ENCODE measurements at regions not wholly inside any gene's neighbourhood (a gene's known extent, or its start where the extent isn't known, plus 50 kb on each side); places are given as distances from the start of the nearest gene placed in this dataset.
"Not testable (repeated sequence)": the region's sequence is repeated elsewhere in the genome, so short reads cannot be mapped to it uniquely, and the experiment has no call there.

- ATAC-seq; H2AFZ ChIP-seq (ENCODE audit: low read length); FAIRE-seq; H3K36me3 ChIP-seq (replicated peaks in 1 of 2; ENCODE audit: control insufficient read depth in 1 of 2, insufficient read depth in 2 of 2, low read length in 2 of 2); in situ Hi-C loops (cut with HindIII; ENCODE audit: extremely low pct_ligation_motif_present, low pct_unique_long_range_greater_than_20kb); H3K4me1 ChIP-seq (ENCODE audit: insufficient read depth, low read length); H3K27ac ChIP-seq (ENCODE audit: extremely low read length, insufficient read depth, low read length); H4K20me1 ChIP-seq (ENCODE audit: insufficient read depth, low read length); H3K9me3 ChIP-seq (ENCODE audit: low read length); H3K4me2 ChIP-seq (ENCODE audit: low read depth, low read length); DNase-seq (ENCODE audit: low spot score); POLR2A ChIA-PET; CTCF ChIA-PET (ENCODE audit: low intra/inter-chr PET ratio, low total read pairs); intact Hi-C loops (cut with micrococcal nuclease; ENCODE audit: unreplicated experiment); H3K9ac ChIP-seq (ENCODE audit: insufficient read depth, low read depth, low read length); BruUV-seq (replicated peaks); H3K4me3 ChIP-seq (replicated peaks in 1 of 3; ENCODE audit: insufficient read depth in 1 of 3, low read depth in 2 of 3, low read length in 3 of 3); H3K27me3 ChIP-seq (ENCODE audit: control insufficient read depth in 1 of 2, insufficient read depth in 2 of 2, low read length in 2 of 2); H3K79me2 ChIP-seq (ENCODE audit: insufficient read depth, low read length): not testable (repeated sequence)
- whole genome bisulfite sequencing (ENCODE audit: low lambda C conversion rate) = 21% methylated on average over 7 of the region's 7 CpGs
Measured at GRCh38 chr7:110472419-110472818, 618.5 kb upstream of the LRRN3 start.

GRCh38 chr7:110480964-110481363, 610.0 kb upstream of the LRRN3 start:
- Histone ChIP-seq H3K9ac (ENCODE audit: insufficient read depth, low read depth, low read length) (no peak overlapping the region), H3K27ac (ENCODE audit: extremely low read length, insufficient read depth, low read length) (no peak overlapping the region), H4K20me1 (ENCODE audit: insufficient read depth, low read length) (no peaks in the 10 kb centered on the region), H3K27me3 (ENCODE audit: control insufficient read depth in 1 of 2, insufficient read depth in 2 of 2, low read length in 2 of 2) (no peaks in the 10 kb centered on the region), H3K4me1 (ENCODE audit: insufficient read depth, low read length) (no peaks in the 10 kb centered on the region), H3K4me2 (ENCODE audit: low read depth, low read length) (no peak overlapping the region), H3K79me2 (ENCODE audit: insufficient read depth, low read length) (no peaks in the 10 kb centered on the region), H3K9me3 (ENCODE audit: low read length) (peaks cover 35% of the 10 kb centered on the region), H2AFZ (ENCODE audit: low read length) (no peak overlapping the region), H3K4me3 (replicated peaks in 1 of 3; ENCODE audit: insufficient read depth in 1 of 3, low read depth in 2 of 3, low read length in 3 of 3) (no peak overlapping the region), H3K36me3 (replicated peaks in 1 of 2; ENCODE audit: control insufficient read depth in 1 of 2, insufficient read depth in 2 of 2, low read length in 2 of 2) (no peaks in the 10 kb centered on the region)
- in situ Hi-C loops (cut with HindIII; ENCODE audit: extremely low pct_ligation_motif_present, low pct_unique_long_range_greater_than_20kb) (no loop called here), intact Hi-C loops (cut with micrococcal nuclease; ENCODE audit: unreplicated experiment) (no loop called here)
- ATAC-seq = no peak
- no peak for DNase-seq (ENCODE audit: low spot score)
- ChIA-PET POLR2A (no interaction called here), CTCF (ENCODE audit: low intra/inter-chr PET ratio, low total read pairs) (no interaction called here)
- BruUV-seq (replicated peaks) = no TSS peak
- FAIRE-seq = no peak
- 0% methylated on average over 1 of the region's 2 CpGs for WGBS (ENCODE audit: low lambda C conversion rate)
- TF ChIP-seq STAT6 (CRISPR knock-in tag; IDR thresholded peaks at IDR 0.05; ENCODE audit: borderline replicate concordance) (no peak), AKNA (CRISPR knock-in tag; IDR thresholded peaks at IDR 0.05; ENCODE audit: borderline replicate concordance) (no peak), THAP7 (CRISPR knock-in tag; IDR thresholded peaks at IDR 0.05) (no peak), SKIL (CRISPR knock-in tag; IDR thresholded peaks at IDR 0.05; ENCODE audit: borderline replicate concordance) (no peak), ZNF792 (CRISPR knock-in tag; IDR thresholded peaks at IDR 0.05) (no peak), GLMP (CRISPR knock-in tag; IDR thresholded peaks at IDR 0.05; ENCODE audit: borderline replicate concordance) (no peak)
